ENCODE measurements at regions not wholly inside any gene's neighbourhood (a gene's known extent, or its start where the extent isn't known, plus 50 kb on each side); places are given as distances from the start of the nearest gene placed in this dataset.

GRCh38 chr2:199612509-199613130, 154.9 kb upstream of the SATB2 start:
- no peak for DNase-seq (ENCODE audit: low spot score)
- in situ Hi-C loops (cut with MboI; ENCODE audit: low sequenced_read_pairs, unreplicated experiment), result no loop called here
- no peak for TF ChIP-seq CTCF (IDR thresholded peaks at IDR 0.05; ENCODE audit: borderline replicate concordance, control extremely low read depth, extremely low read depth, insufficient read depth, missing control alignments)

GRCh38 chr2:199607914-199608313, 150.2 kb upstream of the SATB2 start:
- no peak for TF ChIP-seq CTCF (IDR thresholded peaks at IDR 0.05; ENCODE audit: borderline replicate concordance, control extremely low read depth, extremely low read depth, insufficient read depth, missing control alignments)
- in situ Hi-C loops (cut with MboI; ENCODE audit: low sequenced_read_pairs, unreplicated experiment), result no loop called here
- DNase-seq (ENCODE audit: low spot score), result no peak

GRCh38 chr2:199606193-199606780, 148.5 kb upstream of the SATB2 start:
- no peak for TF ChIP-seq CTCF (IDR thresholded peaks at IDR 0.05; ENCODE audit: borderline replicate concordance, control extremely low read depth, extremely low read depth, insufficient read depth, missing control alignments)
- no peak for DNase-seq (ENCODE audit: low spot score)
- in situ Hi-C loops (cut with MboI; ENCODE audit: low sequenced_read_pairs, unreplicated experiment), result no loop called here

GRCh38 chr2:199603721-199604291, 146.1 kb upstream of the SATB2 start:
- TF ChIP-seq CTCF (IDR thresholded peaks at IDR 0.05; ENCODE audit: borderline replicate concordance, control extremely low read depth, extremely low read depth, insufficient read depth, missing control alignments), result no peak
- in situ Hi-C loops (cut with MboI; ENCODE audit: low sequenced_read_pairs, unreplicated experiment), result no loop called here
- DNase-seq (ENCODE audit: low spot score), result no peak

GRCh38 chr2:199602896-199603717, 145.4 kb upstream of the SATB2 start:
- no peak for DNase-seq (ENCODE audit: low spot score)
- in situ Hi-C loops (cut with MboI; ENCODE audit: low sequenced_read_pairs, unreplicated experiment), result no loop called here
- no peak for TF ChIP-seq CTCF (IDR thresholded peaks at IDR 0.05; ENCODE audit: borderline replicate concordance, control extremely low read depth, extremely low read depth, insufficient read depth, missing control alignments)

GRCh38 chr2:199602271-199602895, 144.6 kb upstream of the SATB2 start:
- no peak for TF ChIP-seq CTCF (IDR thresholded peaks at IDR 0.05; ENCODE audit: borderline replicate concordance, control extremely low read depth, extremely low read depth, insufficient read depth, missing control alignments)
- in situ Hi-C loops (cut with MboI; ENCODE audit: low sequenced_read_pairs, unreplicated experiment), result no loop called here

More at GRCh38 chr2:199602271-199602895, 144.6 kb upstream of the SATB2 start:
- no peak for DNase-seq (ENCODE audit: low spot score)
